Middle frontal gyrus (tissue), 1 donor: ENCODE measurements at regions not wholly inside any gene's neighbourhood (a gene's known extent, or its start where the extent isn't known, plus 50 kb on each side); places are given as distances from the start of the nearest gene placed in this dataset.
"Not testable (repeated sequence)": the region's sequence is repeated elsewhere in the genome, so short reads cannot be mapped to it uniquely, and the experiment has no call there.

ENCODE experiments used
- DNase-seq: peaks from one replicate; pipeline ENCODE4 v3.0.0-alpha.2; 2015; ENCODE audit warnings: low spot score; ENCODE audit errors: extremely low spot score

DNA sequence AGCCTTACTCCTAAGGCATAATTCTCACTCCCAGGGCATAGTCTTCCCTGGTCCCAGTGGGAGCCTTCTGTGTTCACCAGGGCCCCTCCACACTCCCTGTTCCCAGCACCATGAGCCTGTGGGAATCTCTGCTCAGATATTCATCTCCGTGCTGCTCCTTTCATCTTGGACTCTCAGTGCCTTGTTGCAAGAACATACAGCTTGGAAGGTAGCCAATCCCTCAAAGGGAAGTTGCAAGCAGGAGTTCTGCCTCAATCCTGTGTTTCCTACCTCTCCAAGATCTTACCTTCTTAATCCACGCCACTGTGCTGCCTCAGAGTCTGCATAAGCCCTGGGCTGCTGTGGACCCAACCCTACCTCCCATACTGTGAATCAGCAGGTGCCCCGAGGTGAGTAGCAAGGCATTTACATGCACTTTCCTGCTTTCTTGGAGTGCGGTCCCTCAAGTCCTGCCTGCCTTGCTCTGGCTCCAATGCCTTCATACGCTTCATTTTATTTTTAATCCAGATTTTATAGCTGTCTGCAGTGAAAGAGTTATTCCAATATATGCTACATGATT lies 413.8 kb upstream of the RAB6C start:
- no peak for DNase-seq

DNA sequence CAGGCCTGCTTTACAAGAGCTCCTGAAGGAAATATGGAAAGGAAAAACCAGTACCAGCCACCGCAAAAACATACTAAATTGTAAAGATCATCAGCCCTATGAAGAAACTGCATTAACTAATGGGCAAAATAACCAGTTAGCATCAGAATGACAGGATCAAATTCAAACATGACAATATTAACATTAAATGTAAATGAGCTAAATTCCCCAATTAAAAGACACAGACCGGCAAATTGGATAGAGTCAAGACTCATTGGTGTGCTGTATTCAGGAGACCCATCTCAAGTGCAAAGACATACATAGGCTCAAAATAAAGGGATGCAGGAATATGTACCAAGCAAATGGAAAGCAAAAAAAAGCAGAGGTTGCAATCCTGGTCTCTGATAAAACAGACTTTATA lies 408.7 kb upstream of the RAB6C start:
- not testable (repeated sequence) for DNase-seq

DNA sequence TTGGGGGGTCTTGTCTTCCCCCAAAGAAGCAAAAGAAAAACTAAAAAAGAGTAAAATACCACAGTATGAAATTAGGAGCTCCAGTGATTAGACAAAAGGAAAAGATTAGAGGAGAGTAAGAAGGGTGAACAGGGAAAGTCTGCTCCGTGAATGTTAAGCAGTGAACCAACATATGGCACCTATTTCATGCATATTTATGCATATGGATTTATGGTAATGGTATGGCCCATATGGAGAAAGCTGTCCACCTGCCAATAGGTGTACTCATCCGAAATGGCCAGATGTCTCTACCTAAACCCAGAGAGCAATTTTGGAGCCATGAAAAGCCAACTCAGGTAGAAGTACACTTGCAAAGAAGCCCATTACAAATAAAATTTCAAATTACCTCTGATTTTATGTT lies 404.0 kb upstream of the RAB6C start:
- DNase-seq = no peak

DNA sequence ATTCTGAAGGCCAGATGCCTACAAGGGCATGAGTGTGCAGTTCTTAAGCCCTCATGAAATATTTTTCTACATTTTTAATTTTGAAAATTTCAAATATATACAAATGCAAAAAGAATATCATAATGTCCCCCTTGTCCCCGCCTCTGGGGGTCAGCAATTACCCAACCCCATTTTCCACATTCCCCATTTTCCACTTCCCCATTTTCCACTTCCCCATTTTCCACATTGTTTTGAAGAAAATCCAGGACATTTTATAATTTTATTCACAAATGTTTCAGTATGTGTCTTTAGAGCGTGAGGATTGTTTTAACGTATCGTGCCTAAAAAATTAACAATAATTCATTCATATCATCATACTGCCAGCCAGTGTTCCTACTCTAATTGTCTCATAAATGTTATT lies 403.6 kb upstream of the RAB6C start:
- DNase-seq = no peak

DNA sequence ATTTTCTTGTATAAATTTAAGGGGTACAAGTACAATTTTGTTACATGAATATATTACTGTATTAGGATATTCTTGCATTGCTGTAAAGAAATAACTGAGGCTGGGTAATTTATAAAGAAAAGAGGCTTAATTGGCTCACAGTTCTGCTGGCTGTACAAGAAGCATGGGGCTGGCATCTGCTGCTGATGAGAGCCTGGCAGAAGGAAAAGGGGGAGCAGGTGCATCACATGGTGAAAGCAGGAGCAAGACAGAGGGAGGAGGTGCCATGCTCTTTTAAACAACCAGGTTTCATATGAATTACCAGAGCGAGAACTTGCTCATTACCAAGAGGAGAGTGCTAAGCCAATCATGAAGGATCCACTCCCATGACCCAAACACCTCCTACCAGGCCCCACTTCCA lies 399.5 kb upstream of the RAB6C start:
- DNase-seq = no peak

DNA sequence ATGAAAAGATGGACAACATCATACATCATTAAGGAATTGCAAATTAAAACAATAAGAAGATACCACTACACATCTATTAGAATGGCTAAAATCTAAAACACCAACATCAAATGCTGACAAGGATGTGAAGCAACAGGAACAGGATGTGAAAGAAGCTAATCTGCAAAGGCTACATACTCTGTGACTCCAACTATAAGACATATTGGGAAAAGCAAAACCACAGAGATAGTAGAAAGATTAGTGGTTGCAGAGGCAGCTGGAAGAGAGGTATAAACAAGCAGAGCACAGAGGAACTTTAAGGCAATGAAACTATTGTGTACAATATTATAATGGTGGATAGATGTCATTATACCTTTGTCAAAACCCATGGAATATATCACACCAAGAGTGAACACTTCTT lies 393.7 kb upstream of the RAB6C start:
- no peak for DNase-seq

DNA sequence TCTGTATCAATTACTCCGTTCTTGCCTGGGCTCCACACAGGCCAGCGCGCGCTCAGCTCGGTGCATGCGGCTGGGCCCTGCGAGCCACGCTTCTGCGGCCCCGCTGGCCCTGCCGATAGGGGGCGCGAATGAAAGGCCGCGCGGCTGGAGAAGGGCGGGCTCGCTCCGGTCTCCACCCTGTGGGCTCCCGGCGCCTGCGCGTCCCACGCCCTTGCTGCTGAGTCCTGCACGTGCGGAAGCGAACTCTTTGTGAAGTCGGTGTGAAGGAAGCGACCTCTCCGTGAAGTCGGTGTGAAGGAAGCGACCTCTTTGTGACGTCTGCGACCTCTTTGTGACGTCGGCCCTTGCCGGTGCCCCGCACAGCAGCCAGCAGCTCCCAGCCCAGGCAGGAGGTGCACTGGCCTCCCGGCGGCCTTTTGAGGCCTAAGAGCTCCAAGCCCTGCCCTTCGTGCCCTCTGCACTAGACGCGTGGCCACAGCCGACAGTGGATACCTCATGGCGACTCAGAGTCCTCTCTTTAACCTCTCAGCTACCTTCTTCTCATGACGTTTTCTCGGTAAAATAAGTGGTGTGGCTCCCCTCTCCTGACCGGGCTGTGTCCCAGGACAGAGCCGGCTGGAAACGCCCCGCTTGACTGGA lies 391.9 kb upstream of the RAB6C start:
- no peak for DNase-seq

DNA sequence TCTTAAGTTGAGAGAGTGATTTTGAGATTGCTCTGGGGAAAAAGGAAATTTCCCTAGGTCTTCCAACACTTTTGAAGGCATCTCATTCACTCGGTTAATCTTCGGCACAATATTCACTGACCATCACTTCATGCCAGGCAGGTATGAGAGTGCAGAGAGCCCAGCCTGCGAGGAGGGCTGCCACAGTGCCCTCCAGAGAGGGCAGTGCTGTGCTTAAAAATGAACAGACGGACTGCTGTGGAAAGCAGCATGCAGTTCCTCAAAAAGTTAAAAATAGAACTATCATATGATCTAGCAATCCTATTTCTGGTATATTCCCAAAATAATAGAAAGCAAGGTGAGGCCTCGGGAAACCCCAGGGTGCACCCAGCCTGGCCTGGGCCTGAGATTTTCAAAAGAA lies 374.9 kb upstream of the RAB6C start:
- no peak for DNase-seq

DNA sequence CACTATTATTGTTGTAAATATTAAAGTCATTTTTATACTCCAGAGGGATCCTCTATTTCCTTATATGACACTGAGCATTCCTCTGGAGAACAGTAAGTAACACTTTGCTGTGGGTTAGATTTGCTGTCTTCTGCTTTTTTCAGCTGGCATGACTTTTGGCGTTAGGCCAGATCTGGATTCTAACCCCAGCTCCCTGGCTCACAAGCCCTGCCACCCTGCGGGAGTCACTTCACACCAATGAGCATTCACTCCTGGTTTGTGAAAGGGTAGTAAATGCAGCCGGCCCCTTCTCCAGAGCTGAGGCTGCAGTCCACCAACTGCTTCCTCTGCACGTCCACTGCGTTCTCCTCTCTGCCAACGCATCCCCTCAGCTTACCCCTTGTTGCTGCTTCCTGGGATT lies 373.8 kb upstream of the RAB6C start:
- DNase-seq = no peak

DNA sequence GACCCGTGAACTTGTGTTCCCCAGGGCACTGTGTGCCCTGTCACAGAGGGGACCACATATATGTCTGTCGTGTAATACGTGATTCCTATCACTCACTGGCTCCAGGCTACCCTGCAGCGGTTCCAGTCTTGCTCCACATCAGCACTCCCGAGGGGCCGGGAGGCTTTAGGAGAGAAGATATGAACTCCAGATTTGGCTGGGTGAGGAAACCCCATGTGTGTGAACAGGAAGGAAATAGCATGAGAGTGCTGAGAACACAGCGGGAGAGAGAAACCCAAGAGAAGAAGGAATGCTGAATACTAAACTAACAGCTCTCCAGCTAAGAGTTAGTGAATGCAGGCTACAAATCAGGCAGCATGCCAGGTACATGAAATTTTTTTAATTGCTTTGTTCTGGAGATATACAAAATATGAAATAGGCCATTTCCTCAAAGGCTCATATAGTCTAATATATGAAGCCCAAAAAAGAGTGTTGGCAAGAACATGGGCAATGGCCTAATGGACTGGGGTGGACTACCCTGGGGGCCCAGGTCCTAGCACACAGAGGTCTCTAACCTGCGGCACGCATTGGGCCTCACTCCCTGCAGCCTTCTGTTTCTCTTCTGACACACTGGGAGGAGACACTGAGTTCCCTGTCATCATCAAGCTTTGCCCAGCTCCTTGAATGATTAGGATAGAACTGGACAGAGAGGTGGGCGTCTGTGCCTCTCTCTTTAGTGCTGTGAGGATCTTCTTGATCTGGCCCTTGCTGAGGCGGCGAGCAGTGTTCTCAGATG lies 372.8 kb upstream of the RAB6C start:
- no peak for DNase-seq

DNA sequence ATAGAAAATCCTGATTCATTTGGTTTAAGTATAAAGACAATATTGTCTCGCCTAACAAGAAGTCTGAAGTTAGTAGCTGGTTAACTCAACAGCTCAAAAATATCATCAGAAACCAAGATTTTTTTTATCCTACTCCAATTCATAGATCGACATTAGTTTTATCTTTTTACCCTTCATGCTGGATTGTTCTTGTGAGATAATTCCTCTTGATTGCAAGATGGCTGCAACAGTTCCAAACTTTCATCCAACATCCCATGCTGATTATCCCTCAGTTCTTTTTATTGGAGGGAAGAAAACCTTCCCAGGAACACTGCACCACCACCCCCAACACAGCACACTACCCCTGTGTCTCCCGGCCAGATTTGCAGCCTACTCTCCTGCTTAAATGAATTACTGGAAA lies 370.2 kb upstream of the RAB6C start:
- no peak for DNase-seq

DNA sequence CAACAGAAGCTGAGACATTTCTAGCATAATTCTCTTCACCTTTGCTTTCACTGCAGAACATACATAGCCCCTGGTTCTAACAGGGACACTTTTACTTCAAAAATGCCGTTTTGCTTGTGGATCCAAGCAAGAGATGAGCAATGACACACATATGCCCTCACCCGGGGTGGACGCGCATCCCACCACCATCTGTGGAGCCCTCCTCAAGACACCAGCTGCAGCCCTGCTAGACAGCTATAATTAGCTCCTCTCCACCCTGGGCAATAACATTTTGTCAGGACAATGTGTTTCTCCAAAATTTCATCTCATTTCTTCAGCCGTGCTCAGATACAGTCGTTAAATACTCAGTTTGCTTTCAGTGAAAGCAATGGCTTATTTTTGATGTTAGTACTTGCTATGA lies 368.7 kb upstream of the RAB6C start:
- DNase-seq = no peak

DNA sequence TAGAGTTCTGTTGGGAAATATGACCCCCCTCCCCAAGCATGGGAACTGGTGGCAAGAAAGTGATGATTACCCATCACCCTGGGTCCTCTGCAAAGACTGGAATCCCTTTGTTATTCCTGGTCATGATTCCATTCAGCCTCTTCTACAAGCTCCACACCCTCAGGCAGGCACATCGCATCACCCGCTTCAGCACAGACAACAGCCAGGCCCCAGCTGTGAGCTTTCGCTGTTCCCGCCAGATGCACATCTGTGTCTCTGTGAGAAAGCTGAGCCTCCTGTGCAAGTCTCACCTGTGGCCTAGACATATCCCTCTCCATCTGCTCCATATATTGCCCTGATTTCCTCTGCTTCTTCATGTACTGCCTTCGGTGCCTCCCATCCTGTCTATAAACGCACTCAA lies 368.0 kb upstream of the RAB6C start:
- DNase-seq = no peak

DNA sequence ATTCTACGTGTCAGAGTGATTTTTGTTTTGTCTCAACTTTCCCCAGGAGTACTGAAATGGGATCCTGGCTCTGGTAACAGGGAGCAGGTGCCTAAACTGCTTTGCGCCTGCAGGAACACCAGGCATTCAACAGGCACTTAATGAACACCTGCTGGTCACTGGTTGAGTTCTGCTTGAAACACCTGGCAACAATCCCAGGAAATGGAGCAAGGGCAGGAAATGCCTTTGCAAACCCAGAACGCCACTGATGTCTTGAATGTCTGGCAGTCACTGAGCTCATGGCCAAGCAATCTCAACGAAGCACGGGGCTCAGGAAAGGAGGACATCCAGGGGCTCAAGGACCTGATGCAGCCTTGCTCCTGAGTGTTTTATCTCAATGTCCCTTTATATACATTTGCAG lies 360.0 kb upstream of the RAB6C start:
- DNase-seq = no peak

DNA sequence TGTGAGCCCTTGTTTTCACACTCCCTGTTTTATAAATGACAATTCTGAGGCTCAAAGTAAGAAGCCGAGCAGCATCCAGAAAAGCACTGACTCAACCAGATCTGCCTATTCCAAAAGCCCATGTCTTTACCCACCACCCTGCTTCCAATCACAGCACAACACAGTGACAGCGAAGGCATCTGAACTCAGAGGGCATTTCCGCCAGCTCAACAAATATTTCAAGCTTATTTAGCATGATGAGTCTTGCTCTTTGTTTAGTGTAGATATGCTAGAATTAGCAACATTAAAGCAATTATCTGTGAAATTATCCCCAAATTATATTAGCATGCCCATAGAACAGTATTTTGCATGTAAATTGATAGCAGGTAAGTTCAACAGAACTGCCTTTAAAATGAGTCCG lies 359.1 kb upstream of the RAB6C start:
- DNase-seq = no peak

DNA sequence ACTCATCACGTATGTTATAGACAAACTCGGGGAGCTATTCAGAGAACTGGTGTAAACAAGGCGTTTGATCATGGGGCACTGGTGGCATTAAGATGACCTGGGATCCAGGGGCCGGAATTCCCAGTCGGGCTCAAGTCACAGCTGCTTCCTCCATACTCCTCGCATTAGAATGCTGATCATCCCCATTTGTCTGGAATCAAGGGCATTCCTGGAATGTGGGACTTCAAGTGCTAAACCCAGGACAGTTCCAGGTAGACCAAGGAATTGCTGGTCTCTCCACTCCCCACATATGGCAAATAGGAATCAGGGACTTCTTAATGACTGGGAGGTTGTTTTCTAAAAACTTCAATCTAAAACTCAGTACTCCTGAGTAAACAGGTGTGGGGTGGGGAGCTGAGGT lies 355.7 kb upstream of the RAB6C start:
- no peak for DNase-seq

DNA sequence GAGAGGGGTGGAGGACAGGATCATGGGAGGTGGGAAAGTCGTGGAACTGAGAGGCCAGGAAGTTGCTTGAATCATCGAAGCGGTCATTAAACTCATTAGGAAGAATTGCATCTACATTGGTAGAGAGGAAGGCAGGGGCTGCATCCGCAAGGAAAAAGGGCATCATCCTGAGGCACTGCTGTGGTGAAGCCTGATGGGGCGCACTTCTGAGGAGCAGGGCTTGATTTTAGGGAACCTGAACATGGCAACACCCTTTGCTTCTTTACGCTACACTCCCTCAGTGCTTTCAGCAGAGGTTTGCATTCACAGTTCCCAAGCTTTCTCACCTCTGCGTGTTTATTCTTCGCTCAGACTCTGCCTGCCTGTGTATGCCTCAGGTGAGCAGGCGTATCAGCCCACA lies 352.0 kb upstream of the RAB6C start:
- no peak for DNase-seq

DNA sequence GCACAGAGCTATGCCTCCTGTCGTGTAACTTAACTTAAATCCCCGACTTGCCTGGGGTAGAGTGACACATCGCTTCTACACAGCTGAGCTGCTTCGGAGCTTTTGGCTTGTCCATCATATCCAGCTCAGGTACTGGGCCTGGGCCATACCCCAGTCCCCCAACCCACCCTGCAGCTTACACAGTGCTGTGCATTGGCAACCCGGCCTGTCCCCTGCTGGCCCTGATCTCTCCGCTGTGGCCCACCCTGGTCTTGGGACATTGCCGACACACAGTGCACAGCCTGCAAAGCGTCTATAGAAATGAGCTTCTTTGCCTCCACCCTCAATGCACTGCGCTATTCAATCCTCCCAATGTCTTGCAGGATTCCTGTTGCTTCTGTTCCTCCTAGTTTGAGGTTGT lies 342.8 kb upstream of the RAB6C start:
- DNase-seq = no peak

DNA sequence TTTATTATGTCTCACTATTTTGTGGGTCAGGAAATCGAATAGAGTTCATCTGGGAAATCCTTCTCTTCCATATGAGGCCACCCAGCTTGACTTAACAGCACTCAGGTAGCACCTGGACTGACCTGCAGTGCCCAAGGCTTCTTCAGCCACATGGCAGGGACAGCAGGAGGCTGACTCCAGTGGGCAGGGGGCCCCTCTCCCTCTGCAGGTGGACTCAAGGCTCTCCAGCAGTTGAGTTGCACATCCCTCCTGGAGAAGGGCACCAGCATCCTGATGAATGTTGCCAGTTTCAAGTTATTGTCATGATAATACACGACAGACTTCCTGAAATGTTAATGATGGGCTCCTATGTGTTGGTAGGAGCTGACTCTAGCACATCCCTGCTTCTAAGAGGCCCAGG lies 338.1 kb upstream of the RAB6C start:
- no peak for DNase-seq

DNA sequence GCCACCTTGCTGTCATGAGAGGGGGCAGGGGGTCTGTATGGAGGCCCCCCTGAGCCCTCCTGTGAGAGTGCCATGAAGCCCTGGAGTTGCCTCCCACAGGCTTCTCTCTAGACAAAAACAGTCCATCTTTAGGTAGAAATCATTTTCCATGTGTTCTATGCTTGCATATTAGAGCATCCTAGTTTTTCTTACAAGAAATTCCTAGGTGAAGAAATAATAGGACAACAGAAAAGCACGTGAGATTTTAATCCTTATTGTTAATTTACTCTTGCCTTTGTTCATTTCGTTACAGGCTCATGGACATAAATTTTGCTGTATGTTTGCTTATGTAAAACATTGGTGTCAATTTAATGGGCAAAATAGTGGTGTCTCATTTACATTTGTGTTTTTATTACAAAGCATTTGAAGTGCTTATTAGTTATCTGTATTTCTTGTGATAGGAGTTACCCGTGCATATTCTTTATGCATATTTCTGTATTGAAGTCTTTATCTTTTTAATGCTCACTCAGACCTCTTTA lies 336.9 kb upstream of the RAB6C start:
- no peak for DNase-seq

DNA sequence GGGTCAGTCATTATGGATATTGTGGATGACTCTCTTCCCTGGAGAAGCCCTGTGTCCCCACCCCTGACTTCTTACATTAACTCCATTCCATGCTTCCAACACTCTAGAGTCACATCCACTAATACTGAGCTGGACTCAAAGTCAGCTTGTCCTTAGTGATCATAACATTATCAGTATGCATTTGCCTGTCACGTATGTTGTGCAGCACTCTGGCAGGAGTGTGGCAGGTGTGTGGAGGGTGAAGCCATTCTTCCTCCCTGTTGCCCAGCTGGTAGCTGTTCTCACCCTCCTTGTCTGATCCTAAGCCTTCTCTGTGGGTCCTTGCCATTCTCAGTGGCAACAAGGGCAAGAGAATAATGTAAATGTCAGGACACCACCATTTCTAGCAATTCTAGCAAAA lies 334.1 kb upstream of the RAB6C start:
- no peak for DNase-seq

DNA sequence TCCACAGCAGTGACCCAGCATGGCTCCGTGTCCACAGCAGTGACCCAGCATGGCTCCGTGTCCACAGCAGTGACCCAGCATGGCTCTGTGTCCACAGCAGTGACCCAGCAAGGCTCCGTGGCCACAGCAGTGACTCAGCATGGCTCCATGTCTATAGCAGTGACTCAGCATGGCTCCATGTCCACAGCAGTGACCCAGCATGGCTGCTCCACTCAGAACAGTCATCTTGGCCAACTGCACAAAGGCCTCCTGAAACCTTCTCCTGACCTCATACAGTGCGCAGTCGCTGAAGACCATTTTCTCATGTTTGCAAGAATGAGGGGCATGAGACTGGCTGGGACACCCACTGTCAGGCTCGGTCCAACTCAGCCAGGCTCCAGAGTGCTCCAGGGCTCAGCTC lies 333.4 kb upstream of the RAB6C start:
- no peak for DNase-seq

DNA sequence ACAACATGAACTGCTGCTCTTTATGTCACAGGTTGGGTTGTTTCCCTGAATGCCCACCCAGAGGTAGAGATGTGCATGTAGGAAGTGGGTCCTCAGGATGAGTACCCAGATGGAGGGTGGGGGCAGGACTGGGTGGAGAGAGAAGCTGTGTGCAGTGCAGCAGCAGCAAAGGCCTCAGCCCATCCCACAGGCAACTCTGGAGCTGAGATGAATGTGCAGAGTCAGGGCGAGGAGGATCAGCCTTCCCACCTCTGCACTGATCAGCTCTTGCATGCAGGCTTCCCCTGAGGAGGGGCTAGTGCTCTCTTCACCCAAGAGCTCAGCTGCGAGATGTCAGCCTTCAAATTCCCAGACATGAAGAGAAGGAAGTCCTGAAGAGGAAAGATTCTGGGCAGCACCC lies 326.2 kb upstream of the RAB6C start:
- no peak for DNase-seq
